ENCODE measurements at regions not wholly inside any gene's neighbourhood (a gene's known extent, or its start where the extent isn't known, plus 50 kb on each side); places are given as distances from the start of the nearest gene placed in this dataset.

DNA sequence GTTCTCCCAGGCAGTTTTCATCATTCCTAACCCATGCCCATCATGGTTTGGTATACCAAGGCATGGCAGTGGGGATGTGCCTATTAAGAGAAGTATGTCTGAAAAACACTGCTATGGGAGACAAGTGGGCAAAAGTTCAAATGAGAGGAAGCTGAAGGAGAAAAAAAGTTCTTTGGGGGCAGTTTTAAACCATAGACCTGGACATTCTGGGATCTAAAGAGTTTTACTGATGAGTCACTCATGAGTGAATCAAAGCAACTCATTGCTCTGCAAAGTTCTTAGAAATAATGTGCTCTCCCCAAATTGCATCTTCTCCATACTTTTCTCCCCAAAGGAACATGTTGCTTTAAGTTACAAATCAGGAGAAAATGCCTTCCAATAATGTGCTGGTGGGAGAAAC, 256.9 kb upstream of the MTPN start:
- DNase-seq = no peak

DNA sequence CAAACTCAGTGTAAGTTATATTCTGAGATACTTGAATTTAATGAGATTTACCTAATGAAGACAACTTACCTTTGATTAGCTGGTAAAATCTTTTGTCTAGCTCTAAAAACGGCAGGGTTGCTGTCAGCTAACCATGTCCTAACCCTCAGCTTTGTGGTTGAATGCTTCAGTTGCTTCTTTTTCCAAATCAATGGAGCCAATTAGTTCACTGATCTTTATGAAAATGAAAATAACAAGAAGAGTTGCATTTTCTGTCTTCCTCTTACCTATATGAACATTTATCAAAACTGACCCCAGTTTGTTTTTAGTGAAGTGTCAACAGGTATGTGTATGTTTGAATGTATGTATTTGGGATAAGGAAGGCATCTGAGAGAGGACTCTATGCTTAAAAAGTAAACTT, 253.1 kb upstream of the MTPN start:
- no peak for DNase-seq

DNA sequence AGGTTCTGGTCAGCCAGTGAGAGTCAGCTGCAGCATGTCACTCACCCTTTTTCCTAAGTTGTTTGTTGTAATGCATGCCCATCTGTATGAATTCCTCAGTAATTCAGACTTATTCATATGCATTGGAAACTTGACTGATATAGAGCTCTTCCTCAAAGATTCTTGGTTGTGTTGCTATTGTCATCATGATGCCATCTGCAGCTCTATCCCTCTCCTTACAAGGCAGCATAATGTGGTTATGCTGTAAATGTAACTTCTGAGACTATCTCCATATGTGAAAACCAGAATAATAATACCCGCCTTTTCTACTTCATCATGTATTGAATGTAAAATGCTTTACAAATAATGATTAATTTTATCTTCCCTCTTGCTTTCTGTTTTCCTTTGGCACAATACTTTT, 252.6 kb upstream of the MTPN start:
- DNase-seq = no peak

DNA sequence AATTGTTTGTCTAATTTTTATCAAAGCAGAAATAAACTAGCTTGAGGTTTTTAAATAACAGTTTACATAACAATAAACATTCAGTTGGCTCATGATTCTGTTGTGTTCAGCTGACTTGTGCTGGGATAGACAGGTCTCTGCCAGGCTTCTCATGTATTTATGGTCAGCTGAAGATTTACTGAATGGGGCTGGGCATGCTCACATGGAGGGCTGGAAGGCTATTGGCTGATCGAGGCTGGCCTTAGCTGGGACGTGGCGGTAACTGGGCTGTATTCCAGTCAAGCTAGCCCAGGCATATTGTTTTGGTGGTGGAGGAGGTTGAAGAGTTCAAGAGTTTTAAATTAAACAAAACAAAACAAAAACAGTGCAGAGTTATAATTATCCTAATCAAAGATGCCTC, 251.0 kb upstream of the MTPN start:
- no peak for DNase-seq

DNA sequence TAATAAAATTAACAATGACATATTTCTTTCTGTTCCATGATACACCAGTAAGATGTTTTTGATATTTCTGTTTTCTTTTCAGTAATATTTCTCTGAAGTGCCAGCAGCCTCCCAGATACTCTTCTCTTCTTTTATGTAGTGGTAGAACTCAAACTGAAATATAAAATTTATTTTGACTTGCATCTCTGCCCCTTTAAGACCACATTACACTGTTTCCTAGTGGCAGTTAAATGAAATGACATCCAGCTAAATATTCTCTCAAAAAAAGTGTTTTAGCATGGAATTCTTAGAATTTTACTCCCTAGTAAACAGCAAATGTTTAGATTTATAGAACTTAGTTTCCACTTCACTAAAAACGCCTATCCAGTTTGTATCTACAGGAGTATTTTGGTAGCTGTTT, 237.2 kb upstream of the MTPN start:
- DNase-seq = no peak

DNA sequence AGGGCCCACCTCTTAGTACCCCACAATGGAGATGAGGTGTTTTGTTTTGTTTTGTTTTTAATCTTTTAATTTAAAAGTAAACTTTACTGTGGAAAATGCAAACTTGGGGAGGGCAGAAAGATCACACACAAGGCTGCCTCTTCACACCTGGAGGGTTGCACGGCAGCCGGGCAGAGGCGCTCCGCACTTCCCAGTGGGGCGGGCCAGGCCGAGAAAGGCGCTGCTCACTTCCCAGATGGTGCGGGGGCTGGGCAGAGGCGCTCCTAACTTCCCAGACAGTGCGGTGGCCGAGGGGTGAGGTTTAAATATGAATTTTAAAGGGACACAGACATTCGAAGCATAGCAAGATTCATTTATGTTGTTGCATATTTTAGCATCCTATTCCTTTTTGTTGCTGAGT, 235.9 kb upstream of the MTPN start:
- no peak for DNase-seq

DNA sequence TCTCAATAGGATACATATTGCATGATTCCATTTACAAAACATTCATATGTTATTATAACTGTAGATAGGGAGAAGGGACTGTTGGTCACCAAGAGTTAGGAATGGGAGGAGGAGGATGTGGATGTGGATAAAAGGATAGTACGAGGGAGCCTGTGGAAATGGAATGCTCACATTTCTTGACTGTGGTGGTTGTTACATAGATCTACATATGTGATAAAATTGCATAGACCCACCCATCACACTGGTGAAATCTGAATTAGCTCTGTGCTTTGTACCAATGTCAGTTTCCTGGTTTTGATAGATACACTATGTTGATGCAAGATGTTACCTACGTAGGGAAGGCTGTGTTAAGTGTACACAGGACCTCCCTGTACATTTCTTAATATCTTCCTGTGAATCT, 233.5 kb upstream of the MTPN start:
- no peak for DNase-seq

DNA sequence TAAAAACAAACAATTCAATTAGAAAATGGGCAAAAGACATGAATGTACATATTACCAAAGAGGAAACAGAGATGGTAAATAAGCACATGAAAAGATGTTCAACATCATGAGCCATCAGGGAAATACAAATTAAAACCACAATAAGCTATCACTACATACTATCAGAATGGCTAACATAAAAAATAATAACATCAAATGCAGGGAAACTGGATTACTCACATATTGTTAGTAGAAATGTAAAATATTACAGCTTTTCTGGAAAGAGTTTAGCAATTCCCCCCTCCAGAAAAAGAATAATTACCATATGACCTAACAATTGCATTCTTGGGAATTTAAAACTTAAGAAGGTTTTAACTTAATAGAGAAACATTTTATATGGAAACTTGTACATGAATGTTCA, 232.9 kb upstream of the MTPN start:
- no peak for DNase-seq

DNA sequence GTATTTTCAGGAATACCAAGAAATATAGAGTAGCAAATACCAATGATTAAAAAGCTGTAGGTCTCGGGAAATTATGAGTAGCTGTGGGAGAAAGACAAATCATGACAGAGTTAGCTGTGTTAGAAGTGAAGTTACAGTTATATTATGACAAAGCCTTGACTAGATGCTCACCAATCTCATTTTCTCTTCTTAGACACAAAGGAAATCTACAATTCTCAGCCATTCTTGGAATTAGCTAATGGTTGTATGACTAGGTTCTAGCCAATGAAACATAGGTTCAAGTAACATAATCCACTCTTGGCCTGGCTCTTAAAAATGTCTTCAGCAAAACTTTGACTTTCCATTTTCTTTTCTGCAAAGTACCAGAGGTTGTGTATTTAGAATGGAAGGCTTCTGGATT, 228.8 kb upstream of the MTPN start:
- DNase-seq = no peak

DNA sequence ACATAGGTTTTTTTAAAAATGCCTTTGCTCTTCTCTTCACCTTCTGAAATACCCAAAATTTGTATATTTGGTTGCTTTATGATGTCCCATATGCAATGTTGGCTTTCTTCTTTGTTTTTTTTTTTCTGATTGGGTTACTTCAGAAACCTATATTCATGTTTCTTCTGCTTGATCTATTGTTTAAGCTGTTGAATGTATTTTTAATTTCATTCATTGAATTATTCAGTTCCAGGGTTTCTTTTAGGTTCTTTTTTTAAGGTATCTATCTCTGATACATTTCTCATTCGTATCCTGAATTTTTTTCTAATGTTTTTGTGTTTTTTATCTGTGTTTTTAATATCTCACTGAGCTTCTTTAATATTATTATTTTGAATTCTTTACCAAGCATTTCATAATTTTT, 221.0 kb upstream of the MTPN start:
- no peak for DNase-seq

DNA sequence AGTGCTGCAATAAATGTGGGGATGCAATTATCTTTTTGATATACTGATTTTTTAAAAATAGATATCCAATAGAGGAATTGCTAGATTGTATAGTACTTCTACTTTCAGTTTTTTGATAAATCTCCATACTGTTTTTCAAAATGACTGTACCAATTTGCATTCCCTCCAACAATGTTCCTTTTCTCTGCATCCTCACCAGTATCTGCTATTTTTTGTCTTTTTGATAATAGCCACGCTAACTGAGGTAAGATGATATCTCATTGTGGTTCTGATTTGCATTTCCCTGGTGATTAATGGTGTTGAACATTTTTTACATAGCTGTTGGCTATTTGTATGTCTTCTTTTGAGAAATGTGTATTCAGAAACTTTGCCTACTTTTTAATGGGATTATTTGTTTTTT, 217.7 kb upstream of the MTPN start:
- no peak for DNase-seq

DNA sequence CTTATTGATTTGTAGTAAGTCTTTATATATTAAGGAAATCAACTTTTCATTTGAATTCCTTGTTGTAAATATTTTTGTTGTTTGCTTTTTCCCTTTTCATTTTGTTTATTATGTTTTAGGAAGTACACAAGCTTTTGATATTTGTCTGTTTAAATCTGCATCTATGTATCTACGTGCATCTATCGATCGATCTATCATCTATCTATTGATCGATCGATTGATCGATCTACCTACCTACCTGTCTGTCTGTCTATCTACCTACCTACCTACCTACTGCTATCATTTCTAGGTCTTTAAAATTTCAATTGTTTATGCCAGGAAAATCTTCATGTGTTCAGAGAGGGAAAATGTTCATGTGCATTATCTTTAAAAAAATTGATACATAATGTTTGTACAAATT, 216.8 kb upstream of the MTPN start:
- DNase-seq = no peak

DNA sequence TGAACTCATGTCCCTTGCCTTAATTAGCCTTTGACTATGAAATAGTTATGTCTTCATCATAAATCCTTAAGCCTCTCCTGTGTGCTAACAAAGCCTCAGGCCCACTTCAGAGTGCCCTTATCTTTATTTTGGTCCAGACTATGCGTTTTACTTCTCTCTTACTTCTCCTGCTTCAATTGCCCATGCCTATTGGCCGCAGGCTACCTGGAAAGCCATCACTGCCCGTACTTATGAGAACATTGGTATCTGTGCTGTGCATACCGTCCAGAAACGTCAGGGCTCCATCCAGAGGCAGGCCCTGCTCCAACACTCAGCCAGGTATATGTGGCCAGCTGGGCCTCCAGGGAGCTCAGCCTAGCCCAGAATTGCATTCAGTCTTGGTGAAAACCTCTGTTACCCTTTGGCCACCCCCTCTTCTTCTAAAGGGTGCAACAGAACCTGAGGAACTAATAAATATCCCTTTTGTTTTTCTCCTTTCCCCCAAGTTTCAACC, 212.4 kb upstream of the MTPN start:
- no peak for DNase-seq

DNA sequence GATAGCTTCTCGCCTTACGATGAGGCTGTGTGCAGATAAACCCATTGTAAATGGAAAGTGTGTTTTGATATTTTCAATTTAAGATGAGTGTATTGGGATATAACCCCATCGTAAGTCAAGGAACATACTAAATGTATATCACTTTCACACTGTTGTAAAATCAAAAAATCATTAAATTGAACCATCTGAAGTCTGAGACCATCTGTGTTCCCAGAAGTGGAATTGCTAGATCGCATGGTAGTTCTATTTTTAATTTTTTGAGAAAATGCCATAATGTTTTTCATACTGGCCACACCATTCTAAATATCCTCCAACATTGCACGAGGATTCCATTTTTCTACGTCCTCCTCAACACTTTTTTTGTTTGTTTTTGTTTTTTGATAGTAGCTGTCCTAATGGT, 209.1 kb upstream of the MTPN start:
- DNase-seq = no peak

DNA sequence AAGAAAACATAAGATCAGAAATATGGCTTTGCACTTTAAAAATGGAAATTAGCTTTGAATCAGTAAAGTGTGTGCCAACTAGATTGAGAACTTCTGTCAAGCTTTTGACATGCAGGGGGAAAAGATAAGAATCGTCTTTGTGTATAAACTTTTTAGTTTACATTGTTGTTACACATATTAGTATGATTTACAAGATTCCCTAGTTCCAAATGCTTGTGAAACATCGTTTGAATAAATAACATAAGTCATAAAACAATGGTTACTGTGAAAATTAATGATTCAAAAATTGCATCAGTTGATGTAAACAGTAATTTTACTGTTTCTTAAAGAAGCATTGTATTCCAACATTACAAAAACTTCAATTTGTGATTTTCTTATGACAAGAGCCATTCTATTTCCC, 207.6 kb upstream of the MTPN start:
- DNase-seq = no peak

DNA sequence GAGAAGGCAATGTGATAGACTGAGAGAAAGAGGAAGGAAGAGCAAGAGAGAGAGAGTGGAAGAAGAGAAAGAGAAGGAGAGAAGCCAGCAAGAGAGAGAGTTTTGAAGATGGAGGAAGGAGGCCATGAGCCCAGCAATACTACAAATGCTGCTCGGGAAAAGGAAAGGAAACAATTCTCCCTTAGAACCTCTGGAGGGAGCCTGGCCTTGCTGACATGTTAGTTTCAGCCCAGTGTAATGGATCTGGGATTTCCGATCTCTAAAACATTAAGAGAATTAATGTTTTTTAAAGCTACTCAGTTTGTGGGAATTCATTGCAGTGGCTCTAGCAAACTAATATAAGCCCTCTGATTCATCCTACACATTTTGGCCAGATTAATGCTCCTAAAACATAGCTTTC, 206.8 kb upstream of the MTPN start:
- no peak for DNase-seq

DNA sequence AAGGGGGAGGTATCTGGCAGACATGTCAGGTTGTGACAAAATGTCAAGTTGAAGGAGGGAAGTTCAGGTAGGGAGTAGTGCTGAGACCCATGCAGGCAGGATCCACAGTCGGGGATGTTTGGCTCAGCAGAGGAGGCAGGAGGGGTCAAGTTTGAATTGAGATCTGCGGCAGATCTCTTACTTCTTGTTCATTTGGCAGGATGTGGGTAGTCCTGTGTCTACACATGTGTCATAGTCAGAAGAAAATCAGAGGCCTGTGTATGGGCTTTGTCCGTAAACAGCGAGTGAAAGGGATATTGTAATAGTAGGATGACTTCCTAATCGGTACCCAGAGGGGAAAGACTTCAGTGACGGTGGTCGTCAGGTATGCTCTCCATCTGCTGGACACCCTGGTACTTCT, 203.8 kb upstream of the MTPN start:
- DNase-seq = no peak

DNA sequence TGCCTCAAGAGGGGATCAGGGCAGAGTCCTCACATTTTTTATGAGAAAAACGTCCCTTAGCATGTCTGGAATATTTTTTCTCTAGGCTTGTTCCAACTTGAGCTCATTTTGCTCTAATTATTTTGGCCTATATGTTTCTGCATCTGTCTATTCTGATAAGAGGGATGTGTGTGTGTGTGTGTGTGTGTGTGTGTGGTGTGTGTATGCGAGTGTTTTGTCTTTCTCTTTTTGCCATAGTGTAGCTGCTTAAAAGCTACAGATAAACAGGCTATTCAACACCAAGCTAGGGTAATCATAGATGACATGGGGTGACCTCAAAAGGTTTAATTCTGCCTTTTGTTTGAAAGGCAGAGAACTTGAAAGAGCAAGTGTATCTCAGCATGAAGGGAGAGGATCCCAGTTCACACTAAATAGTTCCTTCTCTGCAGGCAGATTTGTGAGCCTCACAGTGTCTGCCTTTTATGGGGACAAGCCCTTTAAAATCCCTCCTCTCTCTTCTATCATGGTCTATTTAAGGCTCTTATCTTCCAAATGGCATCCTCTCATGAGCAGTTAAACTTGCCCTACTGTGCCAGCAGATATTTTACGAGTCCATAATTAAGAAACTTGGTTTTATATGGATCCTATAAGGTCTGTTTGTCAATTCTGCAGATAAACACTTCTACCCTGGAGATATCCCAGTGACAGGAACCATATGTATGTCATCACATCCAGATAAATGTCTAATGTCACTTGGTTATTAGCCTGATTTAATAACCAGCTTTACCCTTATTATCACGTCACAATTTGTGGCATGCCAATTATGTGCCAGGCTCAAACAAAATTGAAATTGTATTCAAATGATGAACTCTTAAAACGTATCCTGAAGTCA, 202.9 kb upstream of the MTPN start:
- no peak for DNase-seq

DNA sequence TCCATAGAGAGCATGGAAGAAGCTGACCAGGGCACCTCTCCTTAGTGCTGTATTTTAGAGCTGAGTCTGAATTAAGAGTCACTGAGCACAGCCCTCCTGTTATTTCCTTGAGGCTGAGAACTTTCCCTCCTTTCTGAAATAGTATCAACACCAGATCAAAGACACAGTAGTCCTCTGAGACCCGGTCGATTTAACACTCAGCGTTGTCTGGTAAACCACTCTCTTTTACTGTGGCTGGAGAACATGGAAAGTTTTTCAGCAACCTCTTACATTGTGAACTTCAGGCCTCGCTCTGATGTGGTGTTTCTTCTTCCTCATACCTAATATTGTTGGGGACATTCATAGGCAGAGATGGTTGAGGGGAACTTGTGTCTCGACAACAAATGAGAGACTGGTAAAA, 202.0 kb upstream of the MTPN start:
- no peak for DNase-seq

DNA sequence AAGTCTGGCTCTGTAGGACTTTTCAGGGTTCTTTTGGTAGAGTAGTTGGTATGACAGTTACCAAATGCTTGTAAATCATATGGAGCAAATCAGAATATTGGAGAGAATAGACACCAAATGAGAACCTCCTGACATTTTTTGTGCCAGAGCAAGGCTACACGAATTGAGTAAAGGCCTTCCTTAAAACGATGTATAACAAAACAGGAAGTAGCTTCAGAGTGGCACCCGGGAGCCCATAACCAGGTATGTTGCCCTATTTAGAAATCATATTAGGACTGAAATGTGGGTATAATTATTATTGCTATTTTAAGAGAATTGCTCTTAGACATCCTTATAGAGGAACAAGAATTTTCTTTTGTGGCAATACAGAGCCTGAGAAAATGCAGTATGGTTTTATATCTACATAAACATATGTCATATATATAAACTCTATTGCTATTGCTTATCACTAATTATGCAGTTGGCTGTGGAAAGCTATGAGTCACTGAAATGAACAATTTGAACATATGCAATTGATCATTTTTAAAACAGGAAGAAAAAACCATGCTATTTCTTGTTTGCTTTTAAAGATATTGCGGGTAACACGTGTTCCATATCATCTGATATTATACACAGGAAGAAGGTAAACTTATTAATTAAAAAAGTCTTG, 197.4 kb upstream of the MTPN start:
- no peak for DNase-seq

DNA sequence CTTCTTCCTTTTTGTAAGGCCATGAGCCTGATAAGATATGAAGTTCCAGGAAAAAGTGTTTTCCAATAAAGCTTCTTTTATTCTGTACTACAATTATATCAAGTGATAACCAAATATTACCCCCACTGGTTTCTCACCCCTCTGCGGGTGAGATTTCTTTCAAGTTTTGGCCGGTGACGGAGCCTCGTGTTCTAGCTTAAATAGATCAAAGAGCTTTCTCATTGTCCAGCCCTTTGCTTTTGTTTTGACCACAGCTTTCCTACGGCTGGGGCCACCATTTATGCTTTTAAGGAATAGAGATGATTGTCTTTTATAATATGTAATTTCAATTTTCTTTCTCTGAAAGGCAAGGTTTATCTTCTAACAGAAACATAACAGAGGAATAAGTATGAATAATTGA, 196.7 kb upstream of the MTPN start:
- no peak for DNase-seq

DNA sequence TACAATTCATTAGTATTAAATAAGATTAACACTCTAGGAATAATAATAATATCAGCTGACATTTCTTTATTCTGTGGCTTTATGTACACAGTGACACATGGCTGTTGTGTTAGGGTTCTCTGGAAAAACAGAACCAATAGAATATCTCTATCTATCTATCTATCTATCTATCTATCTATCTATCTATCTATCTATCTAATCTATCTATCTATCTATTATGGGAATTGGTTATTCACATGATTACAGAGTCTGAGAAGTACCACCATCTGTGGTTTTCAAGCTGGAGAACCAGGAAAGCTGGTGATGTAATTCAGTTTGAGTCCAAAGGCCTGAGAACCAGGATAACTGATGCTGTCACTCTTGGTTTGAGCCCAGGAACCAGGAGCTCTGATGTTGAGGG, 194.1 kb upstream of the MTPN start:
- DNase-seq = no peak

DNA sequence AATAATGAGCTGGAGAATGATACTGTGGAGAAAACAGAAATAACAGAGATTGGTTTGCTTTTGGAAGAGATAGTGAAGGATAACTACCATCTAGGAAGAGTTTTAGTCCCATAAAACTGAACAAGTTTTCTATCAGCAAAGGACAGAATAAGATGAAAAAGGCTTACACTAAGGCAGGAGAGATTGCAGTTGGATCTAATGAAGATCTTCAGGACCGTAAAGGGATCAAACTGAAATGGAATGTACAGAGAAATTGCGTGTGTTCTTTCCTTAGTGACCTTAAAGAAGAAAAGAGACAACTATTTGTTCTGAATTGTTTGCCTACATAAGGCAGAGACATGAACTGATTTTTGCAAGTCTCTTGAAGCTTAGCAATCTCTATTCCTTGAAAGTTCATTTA, 191.7 kb upstream of the MTPN start:
- DNase-seq = no peak

DNA sequence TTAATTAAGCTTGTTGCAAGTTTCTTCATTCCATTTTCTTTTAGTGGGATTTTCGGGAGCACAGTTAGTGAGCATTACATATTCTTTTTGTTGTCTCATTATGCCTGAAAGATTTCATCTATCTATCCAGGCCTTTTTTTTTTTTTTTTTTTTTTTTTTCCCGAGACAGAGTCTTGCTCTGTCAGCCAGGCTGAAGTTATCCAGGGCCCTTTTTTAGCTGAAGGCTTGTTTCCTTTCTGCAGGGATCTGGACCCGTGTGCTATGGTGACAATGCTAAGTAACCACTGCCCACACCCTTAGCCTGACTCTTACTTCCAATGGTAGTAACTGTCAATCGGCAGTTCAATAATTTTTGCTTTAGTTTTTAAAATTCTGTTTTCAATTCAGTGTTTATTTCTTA, 190.8 kb upstream of the MTPN start:
- no peak for DNase-seq

DNA sequence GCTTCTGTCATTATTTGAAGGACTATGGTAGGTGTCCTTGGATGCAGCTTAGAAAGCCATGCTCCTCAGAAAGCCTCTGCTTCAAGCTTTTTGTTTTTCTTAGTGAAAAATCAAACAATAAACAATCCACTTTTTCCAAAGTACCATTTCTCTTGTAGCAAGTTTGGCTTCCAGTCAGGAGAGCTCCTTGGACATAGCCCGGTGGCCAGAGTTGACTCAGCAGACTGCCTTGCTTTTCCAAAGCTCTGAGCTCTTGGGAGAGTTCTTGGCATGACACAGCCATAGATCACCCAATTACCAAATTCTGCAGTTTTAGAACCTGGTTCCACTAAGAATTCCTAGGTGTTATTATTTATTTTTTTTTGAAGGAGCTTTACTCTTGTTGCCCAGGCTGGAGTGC, 189.4 kb upstream of the MTPN start:
- no peak for DNase-seq

Measured in fibroblast of skin of scalp (primary cell).